WTC11 (cell line): ENCODE measurements at regions not wholly inside any gene's neighbourhood (a gene's known extent, or its start where the extent isn't known, plus 50 kb on each side); places are given as distances from the start of the nearest gene placed in this dataset.

Source experiments
- ATF1 ChIP-seq: sonication (generic); formaldehyde crosslinking; IDR thresholded peaks from 2 replicates; pipeline ENCODE4 v1.8.1; 2023; ENCODE audit warnings: mild to moderate bottlenecking, moderate library complexity, missing genetic modification reagents
- ELF4 ChIP-seq: sonication (generic); formaldehyde crosslinking; IDR thresholded peaks from 2 replicates; pipeline ENCODE4 v1.8.1; 2022; ENCODE audit warnings: low read depth, mild to moderate bottlenecking, moderate library complexity, missing genetic modification reagents
- FOXJ3 ChIP-seq: sonication (generic); formaldehyde crosslinking; IDR thresholded peaks from 2 replicates; pipeline ENCODE4 v1.9.0; 2021; ENCODE audit warnings: missing genetic modification reagents, mild to moderate bottlenecking, borderline replicate concordance
- JUN ChIP-seq: sonication (generic); formaldehyde crosslinking; IDR thresholded peaks from 2 replicates; pipeline ENCODE4 v1.8.0; 2023; ENCODE audit warnings: mild to moderate bottlenecking, missing genetic modification reagents
- NFE2L1 ChIP-seq: sonication (generic); formaldehyde crosslinking; IDR thresholded peaks from 2 replicates; pipeline ENCODE4 v1.8.1; 2023; ENCODE audit warnings: missing genetic modification reagents
- NR3C1 ChIP-seq: sonication (generic); formaldehyde crosslinking; conservative IDR thresholded peaks from 2 replicates; pipeline ENCODE4 v1.8.1; 2023; ENCODE audit warnings: low read depth, mild to moderate bottlenecking, missing genetic modification reagents
- SMAD4 ChIP-seq: sonication (generic); formaldehyde crosslinking; IDR thresholded peaks from 2 replicates; pipeline ENCODE4 v1.8.0; 2022; ENCODE audit warnings: mild to moderate bottlenecking, missing genetic modification reagents
- SP1 ChIP-seq: sonication (generic); formaldehyde crosslinking; conservative IDR thresholded peaks from 2 replicates; pipeline ENCODE4 v1.8.1; 2022; ENCODE audit warnings: missing genetic modification reagents
- TF ChIP-seq, protein P1 (sequence below): fragments of 200-600 bp; IDR thresholded peaks from 2 replicates; pipeline ENCODE4 v1.8.0; 2022; ENCODE audit warnings: antibody characterized with exemption
- TF ChIP-seq, protein P2 (sequence below): sonication (generic); formaldehyde crosslinking; IDR thresholded peaks from 2 replicates; pipeline ENCODE4 v1.8.1; 2023; ENCODE audit warnings: mild to moderate bottlenecking, missing genetic modification reagents
- TF ChIP-seq, protein P3 (sequence below): fragments of 250-450 bp; sonication (Bioruptor Pico); IDR thresholded peaks from 2 replicates; pipeline ENCODE4 v1.9.0; 2021; ENCODE audit warnings: mild to moderate bottlenecking
- TF ChIP-seq, protein P4 (sequence below): sonication (generic); formaldehyde crosslinking; IDR thresholded peaks from 2 replicates; pipeline ENCODE4 v1.8.1; 2023; ENCODE audit warnings: mild to moderate bottlenecking, missing genetic modification reagents, borderline replicate concordance
- TF ChIP-seq, protein P5 (sequence below): sonication (generic); formaldehyde crosslinking; IDR thresholded peaks from 2 replicates; pipeline ENCODE4 v1.8.1; 2022; ENCODE audit warnings: mild to moderate bottlenecking, missing genetic modification reagents, moderate library complexity, borderline replicate concordance

DNA sequence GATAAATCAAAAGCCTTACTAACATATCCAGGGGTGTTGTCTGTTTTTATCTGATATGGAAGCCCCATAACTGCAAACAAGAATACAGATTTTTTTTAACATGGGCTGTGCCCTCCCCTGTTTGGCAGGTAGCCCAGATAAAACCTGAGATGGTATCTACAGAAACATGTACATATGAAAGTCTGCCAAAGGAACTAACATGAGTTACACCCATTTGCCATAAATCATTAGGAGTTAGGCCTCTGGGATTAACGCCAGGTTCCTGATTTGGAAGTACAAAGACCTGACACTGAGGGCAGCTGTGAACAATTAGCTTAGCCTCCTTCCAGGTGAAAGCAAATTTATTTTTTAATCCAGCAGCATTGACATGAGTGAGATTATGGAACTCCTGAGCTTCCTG, 264.3 kb downstream of the TECRL start:
- TF ChIP-seq FOXJ3 (no peak), SP1 (CRISPR knock-in tag) (no peak), SMAD4 (no peak), NR3C1 (no peak), ATF1 (no peak), NFE2L1 (CRISPR knock-in tag) (no peak), JUN (no peak), ELF4 (CRISPR knock-in tag) (no peak)
- TF ChIP-seq, protein P1, sequence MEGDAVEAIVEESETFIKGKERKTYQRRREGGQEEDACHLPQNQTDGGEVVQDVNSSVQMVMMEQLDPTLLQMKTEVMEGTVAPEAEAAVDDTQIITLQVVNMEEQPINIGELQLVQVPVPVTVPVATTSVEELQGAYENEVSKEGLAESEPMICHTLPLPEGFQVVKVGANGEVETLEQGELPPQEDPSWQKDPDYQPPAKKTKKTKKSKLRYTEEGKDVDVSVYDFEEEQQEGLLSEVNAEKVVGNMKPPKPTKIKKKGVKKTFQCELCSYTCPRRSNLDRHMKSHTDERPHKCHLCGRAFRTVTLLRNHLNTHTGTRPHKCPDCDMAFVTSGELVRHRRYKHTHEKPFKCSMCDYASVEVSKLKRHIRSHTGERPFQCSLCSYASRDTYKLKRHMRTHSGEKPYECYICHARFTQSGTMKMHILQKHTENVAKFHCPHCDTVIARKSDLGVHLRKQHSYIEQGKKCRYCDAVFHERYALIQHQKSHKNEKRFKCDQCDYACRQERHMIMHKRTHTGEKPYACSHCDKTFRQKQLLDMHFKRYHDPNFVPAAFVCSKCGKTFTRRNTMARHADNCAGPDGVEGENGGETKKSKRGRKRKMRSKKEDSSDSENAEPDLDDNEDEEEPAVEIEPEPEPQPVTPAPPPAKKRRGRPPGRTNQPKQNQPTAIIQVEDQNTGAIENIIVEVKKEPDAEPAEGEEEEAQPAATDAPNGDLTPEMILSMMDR: no peak
- TF ChIP-seq, protein P2, sequence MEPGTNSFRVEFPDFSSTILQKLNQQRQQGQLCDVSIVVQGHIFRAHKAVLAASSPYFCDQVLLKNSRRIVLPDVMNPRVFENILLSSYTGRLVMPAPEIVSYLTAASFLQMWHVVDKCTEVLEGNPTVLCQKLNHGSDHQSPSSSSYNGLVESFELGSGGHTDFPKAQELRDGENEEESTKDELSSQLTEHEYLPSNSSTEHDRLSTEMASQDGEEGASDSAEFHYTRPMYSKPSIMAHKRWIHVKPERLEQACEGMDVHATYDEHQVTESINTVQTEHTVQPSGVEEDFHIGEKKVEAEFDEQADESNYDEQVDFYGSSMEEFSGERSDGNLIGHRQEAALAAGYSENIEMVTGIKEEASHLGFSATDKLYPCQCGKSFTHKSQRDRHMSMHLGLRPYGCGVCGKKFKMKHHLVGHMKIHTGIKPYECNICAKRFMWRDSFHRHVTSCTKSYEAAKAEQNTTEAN (CRISPR knock-in tag): no peak
- TF ChIP-seq, protein P3, sequence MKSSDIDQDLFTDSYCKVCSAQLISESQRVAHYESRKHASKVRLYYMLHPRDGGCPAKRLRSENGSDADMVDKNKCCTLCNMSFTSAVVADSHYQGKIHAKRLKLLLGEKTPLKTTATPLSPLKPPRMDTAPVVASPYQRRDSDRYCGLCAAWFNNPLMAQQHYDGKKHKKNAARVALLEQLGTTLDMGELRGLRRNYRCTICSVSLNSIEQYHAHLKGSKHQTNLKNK: no peak
- TF ChIP-seq, protein P4, sequence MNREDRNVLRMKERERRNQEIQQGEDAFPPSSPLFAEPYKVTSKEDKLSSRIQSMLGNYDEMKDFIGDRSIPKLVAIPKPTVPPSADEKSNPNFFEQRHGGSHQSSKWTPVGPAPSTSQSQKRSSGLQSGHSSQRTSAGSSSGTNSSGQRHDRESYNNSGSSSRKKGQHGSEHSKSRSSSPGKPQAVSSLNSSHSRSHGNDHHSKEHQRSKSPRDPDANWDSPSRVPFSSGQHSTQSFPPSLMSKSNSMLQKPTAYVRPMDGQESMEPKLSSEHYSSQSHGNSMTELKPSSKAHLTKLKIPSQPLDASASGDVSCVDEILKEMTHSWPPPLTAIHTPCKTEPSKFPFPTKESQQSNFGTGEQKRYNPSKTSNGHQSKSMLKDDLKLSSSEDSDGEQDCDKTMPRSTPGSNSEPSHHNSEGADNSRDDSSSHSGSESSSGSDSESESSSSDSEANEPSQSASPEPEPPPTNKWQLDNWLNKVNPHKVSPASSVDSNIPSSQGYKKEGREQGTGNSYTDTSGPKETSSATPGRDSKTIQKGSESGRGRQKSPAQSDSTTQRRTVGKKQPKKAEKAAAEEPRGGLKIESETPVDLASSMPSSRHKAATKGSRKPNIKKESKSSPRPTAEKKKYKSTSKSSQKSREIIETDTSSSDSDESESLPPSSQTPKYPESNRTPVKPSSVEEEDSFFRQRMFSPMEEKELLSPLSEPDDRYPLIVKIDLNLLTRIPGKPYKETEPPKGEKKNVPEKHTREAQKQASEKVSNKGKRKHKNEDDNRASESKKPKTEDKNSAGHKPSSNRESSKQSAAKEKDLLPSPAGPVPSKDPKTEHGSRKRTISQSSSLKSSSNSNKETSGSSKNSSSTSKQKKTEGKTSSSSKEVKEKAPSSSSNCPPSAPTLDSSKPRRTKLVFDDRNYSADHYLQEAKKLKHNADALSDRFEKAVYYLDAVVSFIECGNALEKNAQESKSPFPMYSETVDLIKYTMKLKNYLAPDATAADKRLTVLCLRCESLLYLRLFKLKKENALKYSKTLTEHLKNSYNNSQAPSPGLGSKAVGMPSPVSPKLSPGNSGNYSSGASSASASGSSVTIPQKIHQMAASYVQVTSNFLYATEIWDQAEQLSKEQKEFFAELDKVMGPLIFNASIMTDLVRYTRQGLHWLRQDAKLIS (CRISPR knock-in tag): no peak
- TF ChIP-seq, protein P5, sequence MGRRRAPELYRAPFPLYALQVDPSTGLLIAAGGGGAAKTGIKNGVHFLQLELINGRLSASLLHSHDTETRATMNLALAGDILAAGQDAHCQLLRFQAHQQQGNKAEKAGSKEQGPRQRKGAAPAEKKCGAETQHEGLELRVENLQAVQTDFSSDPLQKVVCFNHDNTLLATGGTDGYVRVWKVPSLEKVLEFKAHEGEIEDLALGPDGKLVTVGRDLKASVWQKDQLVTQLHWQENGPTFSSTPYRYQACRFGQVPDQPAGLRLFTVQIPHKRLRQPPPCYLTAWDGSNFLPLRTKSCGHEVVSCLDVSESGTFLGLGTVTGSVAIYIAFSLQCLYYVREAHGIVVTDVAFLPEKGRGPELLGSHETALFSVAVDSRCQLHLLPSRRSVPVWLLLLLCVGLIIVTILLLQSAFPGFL (CRISPR knock-in tag): no peak
